HG03378 (cell line): ENCODE measurements at regions not wholly inside any gene's neighbourhood (a gene's known extent, or its start where the extent isn't known, plus 50 kb on each side); places are given as distances from the start of the nearest gene placed in this dataset.

Experiments
- ATAC-seq: cut with Tn5 transposase; IDR thresholded peaks from one replicate; pipeline ENCODE4 v1.9.1; 2021; ENCODE audit warnings: mild to moderate bottlenecking, moderate library complexity; ENCODE audit not compliant: unreplicated experiment

DNA sequence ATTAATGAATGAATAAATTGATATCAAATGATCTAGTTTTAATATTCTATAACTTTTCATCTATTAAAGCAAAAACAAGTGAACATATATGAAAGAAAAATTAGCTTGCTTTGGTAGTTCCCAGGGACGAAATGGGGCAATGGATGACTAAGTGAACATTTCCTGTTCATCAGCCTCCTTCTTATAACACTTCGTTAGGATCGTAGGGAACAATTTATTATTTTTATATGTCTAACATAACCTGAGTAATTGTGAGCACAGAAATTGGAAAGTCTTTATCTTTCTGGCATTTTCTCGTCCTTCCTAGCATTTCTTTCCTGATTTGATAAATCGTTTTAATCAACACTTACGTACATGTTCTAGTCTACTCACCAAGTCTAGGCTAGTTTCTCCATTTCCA, 59.1 kb upstream of the PPP1R3C start:
- ATAC-seq: no peak

DNA sequence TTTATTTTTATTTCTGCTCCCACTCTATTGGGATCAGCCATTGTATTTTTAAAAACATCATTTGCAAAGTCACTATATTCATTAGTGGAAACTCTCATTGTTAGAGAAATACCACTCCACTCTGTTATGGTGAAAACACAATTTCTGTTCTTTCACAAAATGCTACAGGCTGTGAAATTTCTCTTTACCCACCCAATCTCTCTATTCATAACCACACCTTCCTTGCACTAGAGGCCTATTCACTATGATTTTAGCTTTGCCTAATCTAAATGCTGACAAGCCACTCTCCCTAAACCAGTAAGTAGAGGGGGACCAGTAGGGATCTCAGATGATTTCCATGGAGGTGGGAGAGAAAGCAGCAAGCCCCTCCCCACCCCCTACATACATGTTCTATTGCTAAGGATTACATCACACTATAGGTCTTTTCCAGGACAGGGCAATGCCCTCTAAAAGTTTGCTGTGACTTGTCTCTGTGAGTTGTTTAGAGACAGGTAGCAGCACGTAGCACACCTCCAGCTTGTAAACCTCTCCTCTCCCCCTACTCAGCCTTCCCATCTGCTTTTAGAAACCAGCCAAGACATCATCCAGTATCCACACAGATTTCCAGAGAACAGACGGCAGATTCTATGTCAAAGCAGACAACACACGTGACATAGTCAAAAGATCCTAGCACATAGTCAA, 58.3 kb upstream of the PPP1R3C start:
- no peak for ATAC-seq

DNA sequence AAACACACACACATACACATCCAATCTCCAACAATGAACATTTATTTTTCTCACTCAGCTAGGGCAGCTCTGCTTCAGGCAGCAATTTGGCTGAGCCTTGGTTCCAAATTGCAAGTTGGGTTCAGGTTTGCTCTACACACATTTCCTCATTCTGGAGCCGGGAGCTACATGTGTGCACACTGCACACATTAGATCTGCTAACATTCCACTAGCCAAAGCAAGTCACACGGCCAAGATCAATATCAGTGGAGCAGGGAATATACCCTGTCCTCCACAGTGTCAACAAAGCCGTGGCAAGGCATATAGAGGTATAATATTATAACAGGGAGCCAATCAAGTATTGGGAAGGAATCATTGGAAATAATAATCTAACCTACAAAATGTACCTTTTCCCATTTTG, 57.5 kb upstream of the PPP1R3C start:
- ATAC-seq: no peak

DNA sequence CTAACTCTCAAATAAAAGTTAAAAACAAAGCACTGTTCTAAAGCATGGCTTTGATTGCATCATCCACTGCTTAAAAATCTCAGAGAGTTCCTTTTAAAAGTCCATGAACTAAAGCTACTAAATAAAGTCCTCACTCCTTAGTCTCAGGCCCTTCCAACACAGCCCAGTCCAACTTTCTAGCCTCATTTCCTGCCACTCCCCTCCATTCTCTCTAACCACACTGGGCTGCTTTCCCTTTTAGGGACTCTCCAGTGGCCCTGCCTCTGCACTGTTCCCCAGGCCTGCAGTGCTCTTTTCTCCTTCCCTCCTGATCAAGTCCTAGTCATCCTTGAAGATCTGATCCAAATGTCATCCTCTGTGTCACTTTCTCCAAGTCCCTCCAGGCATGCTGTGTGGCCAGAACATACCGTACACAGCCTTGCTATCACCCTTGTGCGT, 56.9 kb upstream of the PPP1R3C start:
- no peak for ATAC-seq

DNA sequence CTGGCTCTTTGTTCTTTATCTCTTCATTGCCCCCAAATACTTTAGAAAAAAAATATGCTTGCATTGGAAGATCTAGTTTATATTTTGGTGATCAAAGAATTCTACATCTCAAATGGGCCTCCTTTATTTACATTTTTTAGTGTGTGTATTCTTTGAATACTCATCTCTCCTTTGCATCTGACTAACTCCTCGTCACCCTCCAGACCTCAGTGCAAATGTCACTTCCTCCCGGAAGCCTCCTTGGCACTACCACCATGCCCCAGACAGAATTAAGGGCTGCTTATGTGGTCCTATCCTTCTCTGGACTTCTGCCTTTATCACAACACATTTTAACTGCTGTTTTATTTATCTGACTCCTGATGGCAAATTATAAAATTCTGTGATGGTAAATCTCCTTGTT, 52.0 kb upstream of the PPP1R3C start:
- no peak for ATAC-seq

DNA sequence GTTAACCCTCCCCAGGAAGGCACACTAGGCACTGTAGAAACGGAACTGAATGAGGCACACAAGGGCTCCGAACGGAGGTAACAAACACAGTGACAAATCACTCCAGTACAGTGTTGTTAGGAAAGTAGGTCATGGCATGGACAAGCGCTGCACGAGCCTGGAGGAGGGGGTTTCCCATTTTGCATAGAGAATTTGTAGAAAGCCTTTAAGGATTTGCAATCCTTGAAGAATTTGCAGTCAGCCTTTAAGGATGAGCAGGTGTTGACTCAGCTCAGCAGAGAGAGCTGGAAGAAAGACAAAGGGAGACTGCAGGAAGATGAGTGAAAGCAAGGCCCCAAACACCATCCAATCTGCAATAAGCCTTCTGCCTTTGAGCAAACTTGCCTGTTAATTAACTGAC, 51.1 kb upstream of the PPP1R3C start:
- no peak for ATAC-seq

DNA sequence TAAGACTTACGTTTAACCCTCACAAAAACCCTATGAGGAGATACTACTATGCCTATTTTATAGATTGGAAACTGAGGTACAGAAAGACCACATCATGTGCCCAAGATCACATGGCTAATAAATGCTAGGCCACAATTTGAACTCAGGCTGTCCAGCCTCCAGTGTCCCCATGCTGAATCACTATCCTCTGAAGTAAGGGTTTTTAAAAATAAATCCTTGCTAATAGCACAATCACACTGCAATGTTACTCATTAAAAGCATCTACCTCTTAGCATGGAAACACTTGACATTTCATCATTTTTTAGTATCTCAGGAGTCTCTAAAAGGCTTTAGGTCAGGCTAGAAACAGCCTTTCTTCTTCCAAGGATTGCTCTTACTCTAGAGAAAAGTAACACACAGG, 50.0 kb upstream of the PPP1R3C start:
- no peak for ATAC-seq
